Activated effector memory CD4-positive, alpha-beta T cell treated with Interleukin-2 at 50 U/mL for 16 hours (primary cell): ENCODE measurements at regions not wholly inside any gene's neighbourhood (a gene's known extent, or its start where the extent isn't known, plus 50 kb on each side); places are given as distances from the start of the nearest gene placed in this dataset.
"Not testable (repeated sequence)": the region's sequence is repeated elsewhere in the genome, so short reads cannot be mapped to it uniquely, and the experiment has no call there.

Experiments used
- DNase-seq: peaks from one replicate; pipeline ENCODE4 v3.0.0-alpha.2; 2020

GRCh38 chr15:26244782-26245181, 381.7 kb upstream of the ATP10A start:
- not testable (repeated sequence) for DNase-seq

- DNase-seq = no peak
Measured at GRCh38 chr15:26243382-26243781, 380.3 kb upstream of the ATP10A start.

- DNase-seq = no peak
Measured at GRCh38 chr15:26242565-26243071, 379.5 kb upstream of the ATP10A start.

GRCh38 chr15:26235864-26236263, 372.7 kb upstream of the ATP10A start:
- no peak for DNase-seq

- no peak for DNase-seq
Measured at GRCh38 chr15:26234976-26235767, 372.0 kb upstream of the ATP10A start.

- no peak for DNase-seq
Measured at GRCh38 chr15:26232691-26233090, 369.6 kb upstream of the ATP10A start.

GRCh38 chr15:26231096-26231495, 368.0 kb upstream of the ATP10A start:
- DNase-seq = no peak

GRCh38 chr15:26224266-26224665, 361.1 kb upstream of the ATP10A start:
- DNase-seq = no peak

GRCh38 chr15:26223720-26224119, 360.6 kb upstream of the ATP10A start:
- DNase-seq = no peak

- DNase-seq = no peak
Measured at GRCh38 chr15:26222781-26223180, 359.7 kb upstream of the ATP10A start.

GRCh38 chr15:26217043-26217442, 353.9 kb upstream of the ATP10A start:
- DNase-seq = not testable (repeated sequence)

- DNase-seq = no peak
Measured at GRCh38 chr15:26214290-26214689, 351.2 kb upstream of the ATP10A start.

GRCh38 chr15:26213427-26213826, 350.3 kb upstream of the ATP10A start:
- no peak for DNase-seq

GRCh38 chr15:26212109-26212508, 349.0 kb upstream of the ATP10A start:
- DNase-seq = no peak

- no peak for DNase-seq
Measured at GRCh38 chr15:26210980-26211379, 347.9 kb upstream of the ATP10A start.

- no peak for DNase-seq
Measured at GRCh38 chr15:26201177-26201858, 338.2 kb upstream of the ATP10A start.

GRCh38 chr15:26200427-26200826, 337.3 kb upstream of the ATP10A start:
- DNase-seq = no peak

- no peak for DNase-seq
Measured at GRCh38 chr15:26197719-26198118, 334.6 kb upstream of the ATP10A start.

GRCh38 chr15:26197060-26197459, 333.9 kb upstream of the ATP10A start:
- no peak for DNase-seq

GRCh38 chr15:26191193-26191592, 328.1 kb upstream of the ATP10A start:
- no peak for DNase-seq

GRCh38 chr15:26186138-26186537, 323.0 kb upstream of the ATP10A start:
- not testable (repeated sequence) for DNase-seq

GRCh38 chr15:26182441-26182840, 319.3 kb upstream of the ATP10A start:
- DNase-seq = no peak

- no peak for DNase-seq
Measured at GRCh38 chr15:26179906-26180305, 316.8 kb upstream of the ATP10A start.

GRCh38 chr15:26178640-26179220, 315.6 kb upstream of the ATP10A start:
- DNase-seq = no peak
